NCI-H526 (cell line): ENCODE measurements at regions not wholly inside any gene's neighbourhood (a gene's known extent, or its start where the extent isn't known, plus 50 kb on each side); places are given as distances from the start of the nearest gene placed in this dataset.

Experiments used
- DNase-seq, 2 experiments: peaks; one replicate each; lab custom pipeline; 2025; lab: John Stamatoyannopoulos, UW

GRCh38 chr5:120229036-120229435 is 235.1 kb upstream of the PRR16 start:
- no peak for DNase-seq

GRCh38 chr5:120231563-120231962 is 232.5 kb upstream of the PRR16 start:
- DNase-seq: no peak

GRCh38 chr5:120236360-120236759 is 227.7 kb upstream of the PRR16 start:
- peak in 1 of 2 experiments; percentile 0 for DNase-seq

DNA sequence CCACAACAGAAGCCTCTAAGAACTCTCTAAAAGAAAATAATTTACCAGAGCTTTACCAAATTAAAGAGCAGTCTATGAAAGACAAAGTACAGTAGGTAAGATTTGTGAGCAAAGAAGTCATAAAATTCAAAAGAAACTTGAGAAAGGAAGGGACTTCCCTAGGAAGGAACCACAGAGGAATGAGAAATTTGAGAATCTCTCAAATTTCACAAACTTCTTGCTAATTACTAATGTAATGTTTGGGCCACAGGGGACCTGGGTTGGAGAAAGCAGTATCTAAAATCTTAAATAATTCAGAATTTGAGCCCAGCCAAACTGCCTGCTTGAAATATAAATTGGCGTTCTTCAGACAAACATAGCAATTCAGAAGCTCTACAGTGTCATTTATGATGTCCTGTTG is 225.0 kb upstream of the PRR16 start:
- DNase-seq: no peak

- DNase-seq: no peak
These were observed 223.4 kb upstream of the PRR16 start for GRCh38 chr5:120240706-120241105.

DNA sequence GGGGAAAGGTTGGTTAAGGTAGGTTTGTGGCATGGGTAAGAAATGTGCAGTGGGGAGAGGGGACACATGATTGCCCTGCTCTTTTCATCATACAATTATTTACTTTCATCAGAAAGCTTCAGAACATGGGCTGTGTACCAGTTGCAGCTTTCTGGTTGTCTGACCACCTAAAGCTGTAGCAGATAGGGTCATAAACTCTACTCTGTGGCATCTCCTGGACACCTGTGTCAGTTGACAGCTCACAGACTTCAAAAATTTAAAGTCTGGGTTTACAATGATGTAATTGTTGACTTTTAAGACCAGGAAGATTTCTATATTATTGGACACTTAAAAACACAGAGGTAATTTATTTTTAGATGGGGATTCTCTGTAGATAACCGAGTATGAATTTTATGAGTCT is 222.7 kb upstream of the PRR16 start:
- no peak for DNase-seq

DNA sequence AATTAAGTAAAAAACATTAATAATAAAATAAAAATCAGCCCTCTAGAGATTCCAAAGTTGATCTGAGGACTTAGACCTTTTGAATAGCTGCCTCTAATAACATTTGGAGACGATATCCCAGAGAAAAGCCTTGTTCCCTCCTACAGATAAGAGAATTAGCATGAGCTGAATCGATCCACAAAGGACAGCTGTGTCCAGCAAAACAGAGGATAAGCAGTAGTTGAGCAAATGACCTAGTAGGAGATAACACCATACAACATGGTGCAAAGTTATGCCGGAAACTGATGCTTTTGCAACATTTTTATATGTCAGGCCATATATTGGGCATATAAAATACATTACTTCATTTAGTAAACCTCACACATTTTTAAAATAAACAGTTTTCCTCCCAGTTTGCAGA is 212.2 kb upstream of the PRR16 start:
- no peak for DNase-seq

DNA sequence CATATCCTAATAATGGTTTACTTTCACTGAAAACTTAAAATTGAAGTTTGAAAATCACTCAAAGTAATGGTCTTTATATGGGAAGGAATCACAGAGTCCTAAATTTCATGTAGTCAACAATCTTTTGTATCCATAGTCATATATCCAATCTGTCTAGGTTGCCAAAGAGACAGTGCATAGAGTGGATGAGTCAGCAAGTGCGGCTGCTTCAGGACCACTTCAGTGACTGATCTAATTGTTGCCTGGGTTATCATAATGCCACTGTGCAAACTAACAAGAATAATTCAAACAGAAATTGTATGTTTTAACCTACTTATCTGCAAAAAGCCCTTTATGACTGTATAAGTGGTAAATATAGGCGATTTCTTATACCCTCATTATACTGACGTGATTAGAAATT is 211.3 kb upstream of the PRR16 start:
- DNase-seq: no peak

GRCh38 chr5:120254385-120254784 is 209.7 kb upstream of the PRR16 start:
- no peak for DNase-seq

DNA sequence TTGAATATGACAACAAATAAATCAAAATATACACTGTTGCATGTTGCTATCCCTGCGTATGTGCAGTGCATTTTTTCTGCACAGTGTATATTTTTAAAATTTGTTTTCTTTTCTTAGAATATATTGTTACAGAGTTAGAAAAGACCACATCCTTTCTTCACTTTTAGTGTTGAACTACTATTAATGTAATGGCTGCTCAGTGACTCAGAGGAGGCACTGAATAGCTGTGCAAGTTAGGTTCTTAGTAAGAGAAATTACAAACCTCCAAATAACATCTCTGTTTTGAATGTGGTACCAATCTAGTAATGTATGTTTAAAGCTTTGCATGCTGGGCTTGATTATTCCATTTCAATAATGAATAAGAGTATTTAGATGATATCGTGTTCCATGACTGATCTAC is 208.9 kb upstream of the PRR16 start:
- no peak for DNase-seq

DNA sequence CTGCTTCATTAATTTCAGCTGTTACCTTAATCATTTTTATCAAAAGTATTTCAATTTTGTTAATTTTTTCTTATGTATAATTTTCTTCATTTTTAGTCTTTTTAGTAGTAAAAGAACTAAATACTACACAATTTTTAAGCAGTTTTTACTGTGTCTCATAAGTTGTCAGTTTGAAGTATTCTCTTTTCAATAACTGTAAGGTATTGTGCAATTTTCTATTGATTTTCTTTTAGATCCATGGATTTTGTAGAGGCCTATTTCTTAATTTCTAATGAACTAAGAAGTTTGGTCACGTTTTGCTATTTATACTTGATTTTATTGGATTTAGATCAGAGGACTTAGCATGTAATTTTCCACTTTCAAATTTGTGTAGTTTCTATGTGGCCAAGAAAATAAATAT is 207.7 kb upstream of the PRR16 start:
- no peak for DNase-seq

GRCh38 chr5:120257358-120257971 is 206.6 kb upstream of the PRR16 start:
- DNase-seq: no peak

DNA sequence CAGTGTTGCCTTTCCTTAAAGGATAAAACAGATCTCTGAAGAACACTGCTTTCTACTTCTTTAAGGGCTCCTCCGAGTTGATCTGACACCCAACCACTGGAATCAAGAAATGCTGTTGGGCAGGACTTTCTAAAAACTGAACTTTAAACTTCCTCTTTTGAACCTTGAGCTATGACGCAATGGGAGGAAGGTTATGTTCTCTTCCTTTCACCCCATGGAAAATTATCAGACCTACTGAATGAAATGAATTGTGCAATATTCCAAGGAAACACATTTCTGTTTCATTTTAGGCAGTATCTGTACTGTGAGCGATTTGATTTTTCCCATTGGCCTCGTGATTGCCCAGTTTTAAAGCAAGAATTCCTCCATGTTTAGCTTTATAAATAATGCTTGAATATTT is 206.0 kb upstream of the PRR16 start:
- no peak for DNase-seq

DNA sequence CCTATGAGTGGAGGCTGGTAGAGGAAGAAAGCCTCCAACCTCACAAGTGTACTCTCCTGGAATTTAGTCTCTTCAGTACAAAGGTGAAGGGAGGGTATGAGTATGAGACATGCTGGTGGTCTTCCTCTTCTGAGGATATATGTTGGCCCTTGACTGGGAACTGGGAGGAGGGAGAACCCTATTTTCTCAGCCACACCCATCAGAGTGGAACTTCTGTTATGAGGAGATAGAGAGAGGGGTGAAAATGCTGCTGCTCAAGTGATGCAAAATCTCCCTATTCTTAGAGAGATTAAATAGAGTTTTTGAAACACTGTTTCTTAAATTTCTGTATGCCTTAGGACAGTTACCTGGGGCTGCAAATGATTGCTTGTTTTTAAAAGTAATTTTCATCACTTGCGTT is 203.4 kb upstream of the PRR16 start:
- no peak for DNase-seq

DNA sequence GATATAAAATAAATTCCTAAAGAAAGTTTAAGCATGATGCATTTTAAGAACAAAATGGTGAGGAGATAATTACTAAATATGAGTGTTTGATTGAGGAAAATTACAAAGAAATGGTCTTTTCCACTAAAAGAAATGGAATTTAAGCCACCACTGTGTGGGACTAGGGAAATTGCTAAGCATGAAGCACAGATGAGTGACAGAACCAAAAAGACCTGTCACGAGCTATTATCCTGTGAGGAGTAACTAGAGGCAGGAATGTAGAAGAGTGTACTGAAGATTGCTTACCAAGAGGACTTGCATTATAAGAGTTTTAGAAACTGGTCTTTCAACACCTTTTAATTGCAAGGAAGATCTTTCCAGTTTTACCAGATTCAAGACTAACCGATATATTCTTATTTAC is 193.6 kb upstream of the PRR16 start:
- DNase-seq: no peak

GRCh38 chr5:120293796-120294195 is 170.3 kb upstream of the PRR16 start:
- DNase-seq: no peak

DNA sequence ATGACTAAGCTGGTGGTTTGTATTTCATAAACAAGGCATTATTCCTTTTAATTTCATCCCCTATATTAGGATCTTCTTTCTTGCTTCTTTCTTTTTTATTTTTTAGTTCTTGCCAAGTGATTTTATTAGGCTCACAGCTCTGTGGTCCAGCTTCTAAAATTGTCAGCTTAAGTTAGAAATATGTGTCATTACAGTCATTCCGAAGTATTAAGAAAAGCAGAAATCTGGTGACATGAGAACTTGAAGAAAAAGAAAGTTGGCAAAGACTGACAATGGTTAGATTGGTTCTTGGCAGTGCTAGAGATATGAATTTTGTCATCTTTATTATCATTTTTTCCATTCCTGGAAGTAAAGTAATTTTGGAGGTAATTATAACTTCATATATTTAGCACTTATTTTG is 166.5 kb upstream of the PRR16 start:
- DNase-seq: no peak

DNA sequence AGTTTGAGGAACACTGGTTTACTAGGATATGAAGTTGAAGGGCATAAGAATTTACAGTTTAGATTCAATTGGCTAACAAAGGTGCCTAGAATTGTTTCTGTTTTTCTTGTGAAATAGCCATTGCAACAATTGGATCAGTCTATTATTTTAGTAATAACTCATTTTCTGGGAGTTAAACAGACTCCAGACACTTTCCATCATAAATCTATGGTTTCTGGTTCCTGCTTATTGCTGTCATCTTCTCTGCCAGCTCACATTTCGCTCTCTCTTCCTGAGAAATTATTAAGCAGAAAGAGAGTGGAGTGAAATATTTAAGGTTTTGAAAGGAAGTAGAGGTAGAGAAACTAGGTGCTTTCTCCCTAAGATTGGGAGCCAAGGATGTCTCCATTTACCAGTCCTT is 165.1 kb upstream of the PRR16 start:
- no peak for DNase-seq

DNA sequence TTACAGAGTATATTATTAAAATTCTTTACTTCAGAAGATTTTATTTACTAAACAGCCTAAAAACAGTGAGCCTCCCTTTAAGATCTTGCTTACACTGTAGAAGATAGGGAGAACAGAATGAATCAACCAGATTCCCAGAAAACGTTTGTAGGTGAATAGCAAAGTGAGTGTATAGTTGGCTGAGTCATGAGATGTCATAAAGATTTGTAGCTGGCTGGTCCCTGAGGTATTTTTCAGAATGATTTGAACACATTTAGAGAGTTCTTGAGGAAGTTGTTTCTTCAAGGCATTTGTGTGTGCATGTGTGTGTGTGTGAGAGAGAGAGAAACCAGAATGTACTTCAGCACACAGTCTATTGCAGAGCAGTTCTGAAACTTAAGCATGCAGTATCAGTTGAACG is 159.4 kb upstream of the PRR16 start:
- no peak for DNase-seq

DNA sequence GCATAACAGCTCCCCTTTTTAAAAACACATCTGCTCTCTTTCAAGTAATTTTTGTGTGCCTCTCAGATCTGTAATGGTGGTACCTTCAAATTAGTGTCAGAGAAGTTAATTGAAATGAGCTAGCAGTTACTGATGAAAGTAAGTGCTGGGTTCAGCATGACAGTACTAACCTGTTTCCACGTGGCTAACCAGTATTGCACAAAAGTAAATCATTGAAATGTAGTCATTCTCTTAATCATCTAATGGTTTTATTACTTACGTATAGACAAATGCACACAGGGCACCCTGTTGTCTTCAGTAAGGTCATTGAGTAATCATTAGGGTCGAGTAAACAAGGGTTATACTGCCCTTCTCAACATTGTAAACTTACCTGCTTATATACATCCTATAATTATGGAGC is 157.8 kb upstream of the PRR16 start:
- no peak for DNase-seq

GRCh38 chr5:120314191-120314590 is 149.9 kb upstream of the PRR16 start:
- DNase-seq: no peak

DNA sequence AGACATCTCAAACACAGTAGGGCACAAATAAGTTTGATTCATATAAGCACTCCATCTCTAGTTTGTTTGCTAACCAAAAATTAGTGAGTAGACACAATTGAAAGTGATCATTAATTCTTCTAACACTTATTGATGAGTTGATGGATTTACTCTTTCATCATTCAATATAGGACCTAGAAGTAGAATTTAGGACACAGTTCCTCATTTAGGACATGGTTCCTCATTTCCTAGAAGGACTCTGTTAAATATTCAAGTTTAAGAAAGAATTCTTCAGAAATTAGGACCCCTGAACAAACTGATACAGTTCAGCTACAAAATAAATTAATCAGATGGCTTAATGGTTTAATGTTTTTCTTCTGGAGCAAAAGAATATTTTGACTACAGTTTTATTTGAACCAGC is 143.5 kb upstream of the PRR16 start:
- DNase-seq: no peak

GRCh38 chr5:120326651-120327050 is 137.4 kb upstream of the PRR16 start:
- DNase-seq: no peak

- no peak for DNase-seq
These were observed 136.9 kb upstream of the PRR16 start for GRCh38 chr5:120327180-120327579.

DNA sequence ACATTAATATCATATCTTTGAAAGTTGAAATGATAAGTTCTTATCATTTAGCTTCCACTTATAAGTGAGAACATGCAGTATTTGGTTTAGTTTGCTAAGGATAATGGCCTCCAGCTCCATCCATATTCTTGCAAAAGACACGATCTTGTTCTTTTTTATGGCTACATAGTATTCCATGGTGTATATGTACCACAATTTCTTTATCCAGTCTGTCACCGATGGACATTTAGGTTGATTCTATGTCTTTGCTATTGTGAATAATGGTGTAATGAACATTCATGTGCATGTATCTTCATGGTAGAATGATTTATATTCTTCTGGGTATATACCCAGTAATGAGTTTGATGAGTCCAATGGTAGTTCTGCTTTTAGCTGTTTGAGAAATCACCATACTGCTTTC is 135.0 kb upstream of the PRR16 start:
- no peak for DNase-seq
